Pancreas (tissue), 10 donors: ENCODE measurements at regions not wholly inside any gene's neighbourhood (a gene's known extent, or its start where the extent isn't known, plus 50 kb on each side); places are given as distances from the start of the nearest gene placed in this dataset.
A peak's percentile ranks its signal among the peaks of the same experiment; 100 is the strongest.

ENCODE experiments used
- ATAC-seq, 4 donors: fragments of 200-7000 bp; cut with Tn5 transposase; one replicate each; pipeline versions ENCODE4 v1.8.0 to v1.9.1; 2020; ENCODE audit warnings: mild to moderate bottlenecking in 4 of 4, moderate library complexity in 4 of 4
- DNase-seq, 6 donors: peaks; one replicate each; pipeline ENCODE4 v3.0.0-alpha.2; 2020
- FAIRE-seq: peaks from 2 replicates; lab custom pipeline; 2012; peaks lifted over from hg19 to GRCh38; lab: Jason Lieb, UNC
- H3K27ac ChIP-seq, 4 donors: fragments of 200-600 bp; sonication (generic); 1 replicate in 3 of 4; 2 replicates in 1 of 4; pipeline versions ENCODE4 v1.5.0 to v1.8.0; 2020
- H3K27me3 ChIP-seq, 4 donors: fragments of 200-600 bp; one replicate each; pipeline ENCODE4 v1.8.0; 2021
- H3K36me3 ChIP-seq, 3 donors: fragments of 200-600 bp; sonication (generic) in 1 of 3; one replicate each; pipeline versions ENCODE4 v1.5.0 to v1.8.0; 2020 to 2021
- H3K4me1 ChIP-seq, 3 donors: fragments of 200-600 bp; one replicate each; pipeline ENCODE4 v1.8.0; 2021
- H3K4me3 ChIP-seq, 4 donors: fragments of 200-600 bp; sonication (generic) in 2 of 4; one replicate each; pipeline versions ENCODE4 v1.5.0 to v1.8.0; 2020 to 2021
- H3K9me3 ChIP-seq, 4 donors: fragments of 200-600 bp; one replicate each; pipeline ENCODE4 v1.8.0; 2021
- WGBS, 2 donors: extraction: QIAGEN DNeasy Blood & Tissue Kit; methylation state at CpG; one replicate each; pipeline ENCODE4 v1.1.7; 2013; 5-methylcytosine and 5-hydroxymethylcytosine counted together
- intact Hi-C, 3 donors: fragments of 100-400 bp; cut with DNase I; formaldehyde crosslinking; loops; one replicate each; pipeline versions ENCODE4 v1.11.1 to v1.14.2; 2022
- TF ChIP-seq, protein P1 (sequence below), 4 donors: fragments of 200-600 bp; sonication (generic) in 3 of 4; IDR thresholded peaks; one replicate each; pipeline versions ENCODE4 v1.5.0 to v1.8.0; 2021; ENCODE audit warnings: antibody characterized with exemption in 4 of 4
- donor health status: healthy with polysubstance abuse.
- donor health status: DM: no; HTN: no; CAD: no; lungs with moderate emphysema.
- donor health status: DM: no; HTN: no; CAD: no.
- donor health status: control.
- donor health status: control.
- donor health status: Bipolar disorder and iron deficiency.
- donor health status: DM: yes; HTN: yes; CAD: no.
- donor health status: DM: no; HTN: no; CAD: no.
- donor health status: DM: no; HTN: no; CAD: no.
- donor health status: DM: yes; HTN: yes; CAD: no.

DNA sequence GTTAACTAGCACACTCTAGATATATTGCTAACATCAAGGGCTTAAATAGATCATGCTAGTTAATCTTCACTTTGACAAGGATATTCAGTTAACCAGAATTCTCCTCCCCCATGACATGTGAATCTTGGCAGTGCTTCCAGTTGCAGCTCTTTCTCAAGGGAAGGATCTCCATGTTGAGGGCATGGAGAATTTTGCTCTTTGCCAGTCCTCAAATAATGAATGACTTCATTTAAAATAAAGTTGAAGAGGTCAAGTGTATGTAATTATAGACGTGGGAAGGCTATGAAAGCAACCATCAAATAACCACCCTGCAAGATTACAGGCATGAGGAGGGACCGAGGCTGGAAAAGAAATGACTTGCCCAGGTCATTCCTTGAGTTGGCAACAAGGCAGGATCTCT is 87.3 kb upstream of the CPEB2 start:
- H3K4me3 ChIP-seq: no peak overlapping the region
- WGBS, 2 donors: 60 to 69% methylated on average over 2 of the region's 2 CpGs
- FAIRE-seq (no peak), ATAC-seq (no peak), DNase-seq (no peak)
- TF ChIP-seq, protein P1, sequence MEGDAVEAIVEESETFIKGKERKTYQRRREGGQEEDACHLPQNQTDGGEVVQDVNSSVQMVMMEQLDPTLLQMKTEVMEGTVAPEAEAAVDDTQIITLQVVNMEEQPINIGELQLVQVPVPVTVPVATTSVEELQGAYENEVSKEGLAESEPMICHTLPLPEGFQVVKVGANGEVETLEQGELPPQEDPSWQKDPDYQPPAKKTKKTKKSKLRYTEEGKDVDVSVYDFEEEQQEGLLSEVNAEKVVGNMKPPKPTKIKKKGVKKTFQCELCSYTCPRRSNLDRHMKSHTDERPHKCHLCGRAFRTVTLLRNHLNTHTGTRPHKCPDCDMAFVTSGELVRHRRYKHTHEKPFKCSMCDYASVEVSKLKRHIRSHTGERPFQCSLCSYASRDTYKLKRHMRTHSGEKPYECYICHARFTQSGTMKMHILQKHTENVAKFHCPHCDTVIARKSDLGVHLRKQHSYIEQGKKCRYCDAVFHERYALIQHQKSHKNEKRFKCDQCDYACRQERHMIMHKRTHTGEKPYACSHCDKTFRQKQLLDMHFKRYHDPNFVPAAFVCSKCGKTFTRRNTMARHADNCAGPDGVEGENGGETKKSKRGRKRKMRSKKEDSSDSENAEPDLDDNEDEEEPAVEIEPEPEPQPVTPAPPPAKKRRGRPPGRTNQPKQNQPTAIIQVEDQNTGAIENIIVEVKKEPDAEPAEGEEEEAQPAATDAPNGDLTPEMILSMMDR (IDR thresholded peaks at IDR 0.05): no peak
- H3K36me3 ChIP-seq: no peaks in the 10 kb centered on the region
- no peaks in the 10 kb centered on the region for H3K4me1 ChIP-seq
- H3K27me3 ChIP-seq: no peaks in the 10 kb centered on the region
- no peak overlapping the region for H3K27ac ChIP-seq
- intact Hi-C loops: no loop called here
- no peaks in the 10 kb centered on the region for H3K9me3 ChIP-seq

DNA sequence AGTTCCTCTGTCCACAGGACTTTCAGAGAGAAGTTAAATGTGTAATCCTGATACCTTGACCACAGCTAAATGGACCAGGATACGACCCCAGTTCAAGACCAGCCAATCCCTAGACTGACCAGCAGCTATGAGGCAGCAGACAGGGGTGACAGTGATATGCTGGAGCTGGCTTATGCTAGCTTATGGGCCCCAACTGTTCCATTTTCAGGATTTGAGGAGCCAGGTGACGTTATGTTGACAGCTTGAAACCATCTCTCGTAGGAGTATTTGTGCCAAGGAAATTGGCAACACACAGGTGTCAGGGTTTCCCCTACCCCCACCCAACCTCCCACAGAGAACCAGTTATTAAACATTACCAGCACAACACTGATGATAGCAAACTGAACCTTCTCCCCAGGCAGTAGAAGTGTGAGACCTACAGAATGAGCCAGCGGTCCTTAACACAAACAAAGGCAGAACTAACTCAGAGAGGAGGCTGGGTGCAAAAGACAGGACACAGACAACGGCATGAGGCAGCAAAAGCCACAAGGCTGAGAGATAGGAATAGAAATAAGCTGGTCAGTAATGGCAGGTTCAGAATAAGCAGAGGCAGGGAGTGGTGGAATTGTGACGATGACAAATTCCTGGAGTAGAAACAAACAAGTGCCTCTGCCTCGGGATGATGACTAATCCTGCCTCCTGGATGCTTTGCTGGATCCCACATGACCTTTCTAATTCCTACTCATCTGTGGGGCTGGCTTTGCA is 85.6 kb upstream of the CPEB2 start:
- Histone ChIP-seq H3K4me3 (no peak overlapping the region), H3K4me1 (no peaks in the 10 kb centered on the region), H3K9me3 (no peaks in the 10 kb centered on the region), H3K36me3 (no peaks in the 10 kb centered on the region), H3K27me3 (no peaks in the 10 kb centered on the region), H3K27ac (peak overlapping the region in 2 of 4 donors; percentile 27 to 57)
- DNase-seq (no peak), FAIRE-seq (no peak), ATAC-seq (peak in 3 of 4 donors; percentile 59 to 84 (median 82))
- intact Hi-C loops: no loop called here
- WGBS, 2 donors: 31 to 34% methylated on average over 7 of the region's 7 CpGs
- TF ChIP-seq, protein P1 (IDR thresholded peaks at IDR 0.05): no peak

DNA sequence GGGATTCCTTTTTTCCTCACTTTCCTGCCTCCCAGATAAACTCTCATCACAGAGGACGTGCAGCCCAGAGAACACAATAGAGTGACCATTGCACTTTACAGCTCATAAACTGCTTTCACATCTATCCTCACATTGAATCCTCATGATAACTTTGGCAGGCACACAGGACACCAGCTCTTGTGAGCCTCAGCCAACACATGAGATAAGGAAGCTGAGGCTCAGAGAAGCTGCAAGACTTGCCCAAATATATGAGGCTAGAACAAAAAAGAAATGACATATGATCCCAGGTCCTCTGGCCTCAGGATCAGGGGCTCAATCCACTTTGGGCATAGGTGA is 85.0 kb upstream of the CPEB2 start:
- DNase-seq: no peak
- 36 to 45% methylated on average over 1 of the region's 1 CpG for WGBS, 2 donors
- Histone ChIP-seq H3K4me1 (no peaks in the 10 kb centered on the region), H3K27ac (peak overlapping the region in 2 of 4 donors; percentile 27 to 57), H3K9me3 (no peaks in the 10 kb centered on the region), H3K36me3 (no peaks in the 10 kb centered on the region), H3K4me3 (no peak overlapping the region), H3K27me3 (no peaks in the 10 kb centered on the region)
- no peak for FAIRE-seq
- TF ChIP-seq, protein P1 (IDR thresholded peaks at IDR 0.05): no peak
- ATAC-seq: peak in 1 of 4 donors; percentile 18
- intact Hi-C loops: no loop called here

DNA sequence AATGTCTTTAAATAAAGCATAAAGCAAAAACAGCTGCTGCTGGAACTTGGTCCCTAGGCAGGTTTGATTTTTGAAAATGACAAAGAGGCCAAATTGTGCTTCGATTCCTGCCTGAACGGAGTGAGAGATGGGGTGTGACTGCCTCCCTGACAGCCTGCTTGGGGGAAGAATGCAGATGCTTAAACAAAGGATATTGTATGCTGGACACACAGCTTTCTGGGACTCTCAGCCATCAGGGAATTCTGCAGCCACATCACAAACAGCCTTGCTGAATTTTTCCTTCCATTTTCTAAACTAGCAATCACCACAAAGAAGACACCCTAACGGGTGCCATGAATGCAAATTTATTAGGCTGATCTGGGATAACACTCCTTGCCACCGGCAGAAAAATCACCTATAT is 83.9 kb upstream of the CPEB2 start:
- FAIRE-seq (no peak), ATAC-seq (no peak), DNase-seq (no peak)
- intact Hi-C loops: no loop called here
- Histone ChIP-seq H3K27me3 (no peaks in the 10 kb centered on the region), H3K4me3 (no peak overlapping the region), H3K27ac (no peak overlapping the region), H3K9me3 (no peaks in the 10 kb centered on the region), H3K4me1 (no peaks in the 10 kb centered on the region), H3K36me3 (no peaks in the 10 kb centered on the region)
- TF ChIP-seq, protein P1 (IDR thresholded peaks at IDR 0.05): no peak
- WGBS, 2 donors: 66 to 74% methylated on average over 4 of the region's 4 CpGs

DNA sequence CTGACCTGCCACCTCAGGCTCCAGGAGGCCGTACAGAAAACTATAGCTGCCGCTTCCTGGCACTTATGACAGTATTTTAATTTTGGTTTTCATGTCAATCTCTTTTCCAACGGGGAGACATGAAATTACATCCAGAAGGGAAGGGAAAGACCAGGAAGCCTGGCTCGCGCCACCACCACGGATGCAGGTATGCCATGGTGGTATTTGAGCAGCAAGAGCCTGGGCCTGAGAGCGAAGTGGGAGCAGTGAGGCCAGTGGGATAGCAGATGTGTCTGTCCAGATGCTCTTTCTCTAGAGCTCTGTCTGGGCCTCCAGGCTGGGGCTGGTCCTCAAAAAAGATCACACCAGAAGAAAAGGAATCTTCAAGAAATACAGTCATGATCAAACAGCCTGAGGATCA is 82.5 kb upstream of the CPEB2 start:
- H3K27me3 ChIP-seq: no peaks in the 10 kb centered on the region
- FAIRE-seq: no peak
- no peak overlapping the region for H3K27ac ChIP-seq
- H3K9me3 ChIP-seq: no peaks in the 10 kb centered on the region
- peak in 1 of 6 donors; percentile 21 for DNase-seq
- H3K4me3 ChIP-seq: no peak overlapping the region
- TF ChIP-seq, protein P1 (IDR thresholded peaks at IDR 0.05): no peak
- WGBS, 2 donors: 89% methylated on average over 7 of the region's 7 CpGs
- no peaks in the 10 kb centered on the region for H3K36me3 ChIP-seq
- no peaks in the 10 kb centered on the region for H3K4me1 ChIP-seq
- ATAC-seq: no peak
- intact Hi-C loops: no loop called here
